BLaER1 treated with 17β-estradiol and CSF1 and Interleukin-3, amounts not matched to agents 10 nM and 100 nM (cell line): ENCODE measurements at regions not wholly inside any gene's neighbourhood (a gene's known extent, or its start where the extent isn't known, plus 50 kb on each side); places are given as distances from the start of the nearest gene placed in this dataset.
"Not testable (repeated sequence)": the region's sequence is repeated elsewhere in the genome, so short reads cannot be mapped to it uniquely, and the experiment has no call there.

Source experiments
- H3K27ac ChIP-seq, 11 experiments: shearing (Covaris generic); formaldehyde crosslinking; 2 replicates each; pipeline ENCODE4 v1.8.1; 2022
- H3K27me3 ChIP-seq, 11 experiments: shearing (Covaris generic); formaldehyde crosslinking; 2 replicates each; pipeline ENCODE4 v1.8.1; 2022
- H3K36me3 ChIP-seq, 11 experiments: shearing (Covaris generic); formaldehyde crosslinking; 2 replicates each; pipeline ENCODE4 v1.8.1; 2022
- H3K4me1 ChIP-seq, 10 experiments: shearing (Covaris generic); formaldehyde crosslinking; 2 replicates each; pipeline ENCODE4 v1.8.1; 2022
- H3K4me2 ChIP-seq, 11 experiments: shearing (Covaris generic); formaldehyde crosslinking; 2 replicates each; pipeline ENCODE4 v1.8.1; 2022
- H3K4me3 ChIP-seq, 10 experiments: shearing (Covaris generic); formaldehyde crosslinking; 2 replicates each; pipeline ENCODE4 v1.8.1; 2022
- H3K9ac ChIP-seq, 11 experiments: shearing (Covaris generic); formaldehyde crosslinking; 2 replicates each; pipeline ENCODE4 v1.8.1; 2022
- H3K9me3 ChIP-seq, 11 experiments: shearing (Covaris generic); formaldehyde crosslinking; replicated peaks in 1 of 11; 2 replicates each; pipeline ENCODE4 v1.8.1; 2022
- H4K20me1 ChIP-seq, 11 experiments: shearing (Covaris generic); formaldehyde crosslinking; 2 replicates each; pipeline ENCODE4 v1.8.1; 2022
- Cebpa-rat ChIP-seq, 11 experiments: shearing (Covaris generic); IDR thresholded peaks; 2 replicates each; pipeline ENCODE4 v1.8.1; 2022

DNA sequence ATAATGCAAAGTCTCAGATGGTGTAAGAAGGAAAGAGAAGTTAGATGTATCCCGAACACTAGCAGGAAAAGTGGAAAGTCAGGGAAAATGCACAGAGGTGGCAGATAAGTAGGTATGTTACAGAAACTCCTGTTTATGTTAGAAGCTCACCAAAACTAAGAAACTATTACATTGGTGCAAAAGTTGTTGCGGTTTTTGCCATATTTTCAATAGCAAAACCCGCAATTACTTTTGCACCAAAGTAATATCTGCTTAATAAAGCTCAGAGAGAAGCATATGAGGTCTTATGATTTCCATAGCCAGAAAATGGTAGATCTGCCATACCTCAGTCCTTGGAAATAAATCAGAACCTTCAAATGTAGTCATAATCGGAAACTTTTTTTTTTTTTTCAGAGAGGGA lies 1035.6 kb downstream of the PCDH7 start:
- no peak overlapping the region for H3K27ac ChIP-seq
- no peaks in the 10 kb centered on the region for H4K20me1 ChIP-seq
- no peak overlapping the region for H3K9ac ChIP-seq
- H3K4me1 ChIP-seq = no peaks in the 10 kb centered on the region
- H3K36me3 ChIP-seq = no peaks in the 10 kb centered on the region
- no peak overlapping the region for H3K4me3 ChIP-seq
- H3K9me3 ChIP-seq = 0 out of 22 replicates have a peak, but pooled peaks cover 0 to 2% (median 0%) of the 10 kb centered on the region in 11 experiments
- no peak overlapping the region for H3K4me2 ChIP-seq
- H3K27me3 ChIP-seq = no peaks in the 10 kb centered on the region
- no peak for TF ChIP-seq Cebpa-rat (IDR thresholded peaks at IDR 0.05)

DNA sequence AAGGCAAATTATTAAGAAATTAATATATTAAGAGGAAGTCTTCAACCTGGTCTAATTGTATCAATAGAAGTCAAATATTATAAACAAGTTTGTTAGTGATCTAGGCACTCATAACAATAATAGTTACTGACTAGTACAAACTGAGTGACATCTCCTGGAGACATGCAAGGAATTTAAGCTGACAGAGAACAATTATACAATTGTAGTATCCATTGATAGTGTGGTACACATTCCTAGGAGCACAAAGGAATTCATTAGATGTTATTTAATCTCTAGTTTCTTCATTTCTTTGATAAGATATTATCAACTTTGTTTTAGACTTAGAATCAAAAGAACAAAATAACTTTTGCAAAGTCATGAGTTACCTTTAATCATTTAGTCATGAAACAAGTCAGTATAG lies 1048.6 kb downstream of the PCDH7 start:
- Histone ChIP-seq H3K9ac (no peak overlapping the region), H3K4me3 (no peak overlapping the region), H3K36me3 (no peaks in the 10 kb centered on the region), H3K27ac (no peak overlapping the region), H3K27me3 (no peaks in the 10 kb centered on the region), H3K9me3 (no peaks in the 10 kb centered on the region), H3K4me2 (no peak overlapping the region), H3K4me1 (no peaks in the 10 kb centered on the region), H4K20me1 (no peaks in the 10 kb centered on the region)
- no peak for TF ChIP-seq Cebpa-rat (IDR thresholded peaks at IDR 0.05)

GRCh38 chr4:31783311-31783710 lies 1063.1 kb downstream of the PCDH7 start:
- no peak for TF ChIP-seq Cebpa-rat (IDR thresholded peaks at IDR 0.05)
- H3K27me3 ChIP-seq = no peaks in the 10 kb centered on the region
- H4K20me1 ChIP-seq = no peaks in the 10 kb centered on the region
- H3K9me3 ChIP-seq = no peaks in the 10 kb centered on the region
- peaks cover 0 to 12% (median 0%) of the 10 kb centered on the region in 10 experiments; a peak in 6 of 20 replicates for H3K4me1 ChIP-seq
- H3K4me3 ChIP-seq = no peak overlapping the region
- no peak overlapping the region for H3K9ac ChIP-seq
- no peaks in the 10 kb centered on the region for H3K36me3 ChIP-seq
- H3K27ac ChIP-seq = no peak overlapping the region
- no peak overlapping the region for H3K4me2 ChIP-seq

DNA sequence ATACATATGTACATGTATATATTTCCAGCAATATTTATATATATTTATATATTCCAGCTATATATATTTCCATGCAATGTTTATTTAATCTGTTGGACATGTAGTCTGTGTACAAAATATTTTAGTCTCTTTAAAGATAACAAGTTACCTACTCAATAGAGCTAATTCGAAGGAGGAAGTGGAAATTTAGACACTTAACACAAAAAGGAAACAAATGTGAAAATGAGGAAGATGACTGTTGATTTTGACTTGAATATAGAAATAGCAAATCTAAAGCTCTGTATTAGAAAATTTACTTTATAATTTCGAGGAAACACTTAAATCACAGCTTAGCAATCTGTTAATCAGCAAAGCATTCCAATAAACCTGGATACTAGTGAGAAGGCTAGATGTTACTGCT lies 1064.4 kb downstream of the PCDH7 start:
- no peak for TF ChIP-seq Cebpa-rat (IDR thresholded peaks at IDR 0.05)
- peaks cover 0 to 12% (median 0%) of the 10 kb centered on the region in 10 experiments; a peak in 6 of 20 replicates for H3K4me1 ChIP-seq
- H3K27me3 ChIP-seq = no peaks in the 10 kb centered on the region
- peak overlapping the region in 4 of 11 experiments; percentile 33 to 54 (median 44); a peak in 4 of 22 replicates for H3K4me2 ChIP-seq
- H3K27ac ChIP-seq = no peak overlapping the region
- H4K20me1 ChIP-seq = no peaks in the 10 kb centered on the region
- H3K9me3 ChIP-seq = no peaks in the 10 kb centered on the region
- no peak overlapping the region for H3K9ac ChIP-seq
- no peaks in the 10 kb centered on the region for H3K36me3 ChIP-seq
- H3K4me3 ChIP-seq = no peak overlapping the region

DNA sequence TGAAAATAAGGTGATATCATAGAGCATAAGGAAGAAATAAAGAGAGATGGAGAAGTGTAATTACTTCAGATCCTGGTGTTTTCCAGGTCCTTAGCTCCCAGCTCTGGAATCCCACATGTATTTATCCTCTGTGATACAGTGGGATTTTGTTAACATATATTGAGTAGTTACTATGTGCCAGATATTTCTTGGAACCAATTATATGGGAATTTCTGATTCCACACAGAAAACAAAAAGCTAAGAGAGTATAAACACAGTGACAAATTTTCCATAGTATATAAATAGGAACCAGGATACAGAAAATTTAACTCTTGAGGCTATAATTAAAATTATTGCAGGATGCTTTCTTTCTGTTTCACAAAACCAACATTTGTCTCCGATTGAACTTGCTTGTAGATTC lies 1067.5 kb downstream of the PCDH7 start:
- no peak for TF ChIP-seq Cebpa-rat (IDR thresholded peaks at IDR 0.05)
- Histone ChIP-seq H4K20me1 (no peaks in the 10 kb centered on the region), H3K9ac (no peak overlapping the region), H3K36me3 (no peaks in the 10 kb centered on the region), H3K4me3 (no peak overlapping the region), H3K9me3 (no peaks in the 10 kb centered on the region), H3K27me3 (no peaks in the 10 kb centered on the region), H3K27ac (no peak overlapping the region), H3K4me2 (no peak overlapping the region), H3K4me1 (peaks cover 0 to 12% (median 0%) of the 10 kb centered on the region in 10 experiments; a peak in 6 of 20 replicates)

DNA sequence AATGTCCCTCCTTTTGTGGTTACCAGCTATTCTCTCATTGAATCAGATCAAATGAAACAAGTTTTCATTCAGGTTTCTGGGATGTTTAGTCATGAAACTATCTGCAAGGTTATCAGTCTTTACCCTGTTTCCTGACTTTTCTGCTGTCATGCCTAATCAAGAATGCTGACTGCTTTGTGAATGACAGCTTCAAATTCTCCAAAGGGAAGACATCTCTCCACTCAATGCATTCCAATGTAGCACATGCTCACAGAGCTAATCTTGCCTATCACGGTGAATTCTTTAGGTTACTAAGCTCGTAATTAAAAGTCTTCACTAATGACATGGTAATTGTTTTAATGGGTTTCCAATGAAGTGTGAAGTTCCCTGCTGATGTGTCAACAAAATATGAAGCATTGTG lies 1068.5 kb downstream of the PCDH7 start:
- H3K9ac ChIP-seq = no peak overlapping the region
- no peaks in the 10 kb centered on the region for H3K27me3 ChIP-seq

DNA sequence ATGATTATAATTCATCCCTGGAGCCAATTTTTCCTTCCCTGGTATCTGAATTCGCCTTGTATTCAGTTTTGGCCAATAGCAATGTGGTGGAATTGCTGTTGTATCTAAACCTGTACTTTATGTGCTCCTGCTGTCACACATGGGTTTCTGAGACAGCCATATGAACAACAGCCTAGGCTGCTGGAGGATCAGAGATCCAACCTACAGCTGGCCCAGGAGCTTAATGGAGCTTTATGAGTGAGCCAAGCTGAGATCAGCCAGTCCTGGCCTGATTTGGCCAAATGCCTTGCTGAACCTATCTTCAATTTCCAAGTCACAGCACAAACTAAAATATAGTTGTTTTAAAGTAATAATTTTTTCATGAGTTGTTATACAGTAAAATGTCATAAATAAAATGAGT lies 1071.5 kb downstream of the PCDH7 start:
- Histone ChIP-seq H3K9me3 (no peaks in the 10 kb centered on the region), H3K4me2 (no peak overlapping the region), H4K20me1 (no peaks in the 10 kb centered on the region), H3K4me3 (no peak overlapping the region), H3K4me1 (no peaks in the 10 kb centered on the region), H3K27ac (no peak overlapping the region), H3K9ac (no peak overlapping the region), H3K36me3 (no peaks in the 10 kb centered on the region), H3K27me3 (no peaks in the 10 kb centered on the region)
- TF ChIP-seq Cebpa-rat (IDR thresholded peaks at IDR 0.05) = no peak

More for the DNA sequence above, 1068.5 kb downstream of the PCDH7 start:
- Histone ChIP-seq H3K36me3 (no peaks in the 10 kb centered on the region), H3K4me1 (peaks cover 0 to 12% (median 0%) of the 10 kb centered on the region in 10 experiments; a peak in 6 of 20 replicates), H3K4me3 (no peak overlapping the region), H3K9me3 (no peaks in the 10 kb centered on the region), H4K20me1 (no peaks in the 10 kb centered on the region), H3K27ac (no peak overlapping the region), H3K4me2 (no peak overlapping the region)
- no peak for TF ChIP-seq Cebpa-rat (IDR thresholded peaks at IDR 0.05)

DNA sequence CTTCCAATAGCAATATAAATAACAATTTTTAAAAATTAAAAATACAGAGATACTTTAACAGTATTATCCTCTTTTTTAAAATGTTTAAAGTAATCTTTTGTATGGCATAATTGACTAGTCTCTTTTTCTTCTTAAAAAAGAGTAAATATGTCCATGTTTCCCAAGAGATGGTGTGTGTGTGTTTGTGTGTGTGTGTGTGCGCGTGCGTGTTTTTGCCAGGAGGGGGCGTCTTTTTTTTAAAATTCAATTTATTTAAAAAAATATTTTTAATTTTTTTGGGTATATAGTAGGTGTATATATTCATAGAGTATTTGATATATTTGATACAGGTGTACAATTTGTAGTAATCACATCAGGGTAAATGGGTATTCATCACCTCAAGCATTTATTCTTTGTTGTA lies 1073.7 kb downstream of the PCDH7 start:
- Histone ChIP-seq H4K20me1 (no peaks in the 10 kb centered on the region), H3K36me3 (no peaks in the 10 kb centered on the region), H3K27me3 (no peaks in the 10 kb centered on the region), H3K27ac (no peak overlapping the region), H3K4me2 (no peak overlapping the region), H3K4me3 (no peak overlapping the region), H3K9ac (no peak overlapping the region), H3K9me3 (no peaks in the 10 kb centered on the region), H3K4me1 (no peaks in the 10 kb centered on the region)
- TF ChIP-seq Cebpa-rat (IDR thresholded peaks at IDR 0.05) = no peak

- H3K9ac ChIP-seq, H3K27me3 ChIP-seq: not testable (repeated sequence)
These were observed 1076.9 kb downstream of the PCDH7 start for GRCh38 chr4:31797052-31797451.

GRCh38 chr4:31803526-31804195 lies 1083.5 kb downstream of the PCDH7 start:
- H3K4me3 ChIP-seq = no peak overlapping the region
- TF ChIP-seq Cebpa-rat (IDR thresholded peaks at IDR 0.05) = no peak
- no peak overlapping the region for H3K9ac ChIP-seq
- no peaks in the 10 kb centered on the region for H4K20me1 ChIP-seq
- H3K9me3 ChIP-seq = no peaks in the 10 kb centered on the region
- no peaks in the 10 kb centered on the region for H3K4me1 ChIP-seq
- H3K27me3 ChIP-seq = no peaks in the 10 kb centered on the region
- H3K4me2 ChIP-seq = no peak overlapping the region
- no peaks in the 10 kb centered on the region for H3K36me3 ChIP-seq
- no peak overlapping the region for H3K27ac ChIP-seq

More at GRCh38 chr4:31797052-31797451, 1076.9 kb downstream of the PCDH7 start:
- not testable (repeated sequence) for H3K4me3 ChIP-seq, H3K9me3 ChIP-seq, H3K27ac ChIP-seq, H3K4me1 ChIP-seq, H3K4me2 ChIP-seq, H4K20me1 ChIP-seq, H3K36me3 ChIP-seq
